ENCODE measurements at regions not wholly inside any gene's neighbourhood (a gene's known extent, or its start where the extent isn't known, plus 50 kb on each side); places are given as distances from the start of the nearest gene placed in this dataset.

DNA sequence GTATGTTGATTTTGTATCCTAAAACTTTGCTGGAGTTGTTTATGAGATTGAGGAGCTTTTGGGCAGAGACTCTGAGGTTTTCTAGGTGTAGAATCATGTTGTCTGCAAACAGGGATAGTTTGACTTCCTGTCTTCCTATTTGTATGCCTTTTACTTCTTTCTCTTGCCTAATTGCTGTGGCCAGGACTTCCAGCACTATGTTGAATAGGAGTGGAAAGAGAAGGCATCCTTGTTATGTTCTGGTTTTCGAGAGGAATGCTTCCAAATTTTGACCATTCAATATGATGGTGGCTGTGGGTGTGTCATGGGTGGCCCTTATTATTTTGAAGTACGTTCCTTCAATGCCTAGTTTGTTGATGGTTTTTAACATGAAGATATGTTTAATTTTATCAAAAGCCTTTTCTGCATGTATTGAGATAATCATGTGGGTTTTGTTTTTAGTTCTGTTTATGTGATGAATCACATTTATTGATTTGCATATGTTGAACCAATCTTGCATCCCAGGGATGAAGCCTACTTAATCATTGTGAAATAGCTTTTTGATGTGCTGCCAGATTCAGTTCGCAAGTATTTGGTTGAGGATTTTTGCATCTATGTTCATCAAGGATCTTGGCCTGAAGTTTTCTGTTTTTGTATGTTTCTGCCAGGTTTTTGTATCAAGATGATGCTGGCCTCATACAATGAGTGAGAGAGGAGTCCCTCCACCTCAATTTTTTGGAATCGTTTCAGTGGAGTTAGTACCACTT, 188.1 kb downstream of the MINAR1 start:
- Histone ChIP-seq H3K9me3 (ENCODE audit: insufficient read depth in 2 of 2, low read depth in 1 of 2, low read length in 1 of 2) (no peaks in the 10 kb centered on the region), H3K56ac (replicated peaks; ENCODE audit: insufficient read length, low read depth, low read length) (no peak overlapping the region), H3K9ac (replicated peaks in 1 of 4; ENCODE audit: extremely low read depth in 1 of 4, low read depth in 3 of 4, low read length in 3 of 4) (no peak overlapping the region), H3K27me3 (replicated peaks in 1 of 4; ENCODE audit: control insufficient read depth in 3 of 4, extremely low read depth in 1 of 4, insufficient read depth in 3 of 4, low read length in 3 of 4) (no peaks in the 10 kb centered on the region), H3K23me2 (ENCODE audit: low read depth, low read length) (no peaks in the 10 kb centered on the region; the same call in 1 of the 2 replicates), H2BK12ac (ENCODE audit: low read depth, low read length) (no peak overlapping the region), H3K23ac (ENCODE audit: insufficient read length) (no peak overlapping the region), H3K4me2 (ENCODE audit: insufficient read depth in 1 of 2, low read depth in 2 of 2, low read length in 2 of 2) (no peak overlapping the region), H4K91ac (replicated peaks; ENCODE audit: insufficient read length, low read length) (no peak overlapping the region), H3K79me1 (ENCODE audit: low read depth, low read length) (no peaks in the 10 kb centered on the region), H3K14ac (ENCODE audit: insufficient read length) (no peak overlapping the region), H4K5ac (ENCODE audit: insufficient read length, low read depth, low read length) (no peak overlapping the region), H3K27ac (ENCODE audit: low read depth, low read length) (no peak overlapping the region), H3K36me3 (ENCODE audit: control insufficient read depth in 2 of 4, insufficient read depth in 4 of 4, low read length in 3 of 4) (no peaks in the 10 kb centered on the region), H2AFZ (ENCODE audit: low read length) (no peak overlapping the region), H3K4me3 (ENCODE audit: extremely low read depth in 1 of 4, insufficient read depth in 2 of 4, low read depth in 3 of 4, low read length in 4 of 4) (no peak overlapping the region), H3K79me2 (ENCODE audit: control insufficient read depth in 1 of 2, insufficient read depth in 2 of 2, low read length in 2 of 2) (no peaks in the 10 kb centered on the region), H3K18ac (ENCODE audit: extremely low read depth, low read length) (no peak overlapping the region), H2BK120ac (replicated peaks; ENCODE audit: low read depth, low read length) (no peak overlapping the region), H4K8ac (ENCODE audit: extremely low read depth, insufficient read depth, low read length) (no peak overlapping the region), H2BK5ac (ENCODE audit: low read depth, low read length) (no peak overlapping the region), H2BK15ac (ENCODE audit: low read length) (no peak overlapping the region), H4K20me1 (replicated peaks in 1 of 2; ENCODE audit: control insufficient read depth in 1 of 2, insufficient read depth in 2 of 2, low read length in 2 of 2) (no peaks in the 10 kb centered on the region), H2BK20ac (ENCODE audit: low read length) (no peak overlapping the region), H2AK5ac (ENCODE audit: low read depth, low read length) (no peak overlapping the region), H3K4ac (replicated peaks; ENCODE audit: insufficient read length, low read depth, low read length) (no peak overlapping the region), H3K4me1 (replicated peaks in 1 of 4; ENCODE audit: control insufficient read depth in 3 of 4, insufficient read depth in 4 of 4, low read length in 3 of 4) (no peaks in the 10 kb centered on the region)
- no peak for DNase-seq (ENCODE audit: low read depth in 1 of 2, low spot score in 2 of 2)
- CTCF ChIA-PET (ENCODE audit: partially characterized antibody): interaction anchor here (0.7 to 1.0 kb wide), 2 partner anchors 229 to 239 kb away, joined by 3 to 4 read pairs; no protein-coding TSS in a partner anchor
- no peak for FAIRE-seq
- POLR2A ChIA-PET (ENCODE audit: partially characterized antibody): no interaction called here
- 88% methylated on average over 4 of the region's 4 CpGs; no CpG with 5 or more reads in 1 of the 2 experiments for WGBS, 2 experiments (ENCODE audit: extremely low coverage in 1 of 2, insufficient coverage in 1 of 2, insufficient read length in 1 of 2, insufficient replicate concordance in 2 of 2, low coverage in 1 of 2, low lambda C conversion rate in 2 of 2, missing lambda C conversion rate in 1 of 2)
- TF ChIP-seq, protein P1, sequence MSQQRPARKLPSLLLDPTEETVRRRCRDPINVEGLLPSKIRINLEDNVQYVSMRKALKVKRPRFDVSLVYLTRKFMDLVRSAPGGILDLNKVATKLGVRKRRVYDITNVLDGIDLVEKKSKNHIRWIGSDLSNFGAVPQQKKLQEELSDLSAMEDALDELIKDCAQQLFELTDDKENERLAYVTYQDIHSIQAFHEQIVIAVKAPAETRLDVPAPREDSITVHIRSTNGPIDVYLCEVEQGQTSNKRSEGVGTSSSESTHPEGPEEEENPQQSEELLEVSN (IDR thresholded peaks at IDR 0.05): no peak
- TF ChIP-seq SRF (IDR thresholded peaks at IDR 0.05; ENCODE audit: low read depth, low read length) (no peak), JUND (IDR thresholded peaks at IDR 0.05; ENCODE audit: low read length) (no peak), GTF2F1 (IDR thresholded peaks at IDR 0.05; ENCODE audit: borderline replicate concordance, low read depth, low read length) (no peak), JUN (IDR thresholded peaks at IDR 0.05; ENCODE audit: low read depth, low read length) (no peak), SAP30 (IDR thresholded peaks at IDR 0.05; ENCODE audit: insufficient read depth, insufficient replicate concordance, low read length) (no peak), PHF8 (conservative IDR thresholded peaks at IDR 0.05; ENCODE audit: low read depth, low read length) (no peak), RAD21 (IDR thresholded peaks at IDR 0.05 in 1 of 2, conservative IDR thresholded peaks at IDR 0.05 in 1 of 2; ENCODE audit: low read depth in 2 of 2, low read length in 2 of 2) (no peak), HDAC2 (IDR thresholded peaks at IDR 0.05; ENCODE audit: borderline replicate concordance in 1 of 2, low read depth in 2 of 2, low read length in 2 of 2) (no peak), KDM5A (IDR thresholded peaks at IDR 0.05; ENCODE audit: low read length) (no peak)

Measured in H1 (cell line).